ENCODE measurements at regions not wholly inside any gene's neighbourhood (a gene's known extent, or its start where the extent isn't known, plus 50 kb on each side); places are given as distances from the start of the nearest gene placed in this dataset.

DNA sequence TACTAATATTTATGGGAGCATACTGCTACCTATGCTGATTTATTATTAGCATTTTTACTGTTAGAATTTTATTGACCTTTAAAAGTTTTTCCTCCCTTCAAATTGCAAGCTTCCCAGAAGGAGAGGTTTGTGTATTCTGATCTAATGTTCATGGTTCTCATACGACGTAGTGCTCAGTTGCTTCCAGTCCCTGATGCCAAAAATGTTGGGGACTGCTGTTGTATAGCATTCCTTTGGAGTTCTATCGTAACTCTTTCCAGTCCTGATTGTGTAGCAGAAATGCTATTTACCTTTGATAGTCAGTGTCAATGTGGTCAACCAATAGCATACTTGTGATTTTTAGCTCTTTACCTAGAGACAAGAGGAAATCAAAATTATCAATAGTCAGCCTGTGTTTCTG, 69.5 kb upstream of the ZSWIM2 start:
- no peaks in the 10 kb centered on the region for H3K36me3 ChIP-seq (replicated peaks in 1 of 2)
- intact Hi-C loops (cut with DNase I), result no loop called here
- H3K4me3 ChIP-seq, result no peak overlapping the region
- no peak overlapping the region for H3K27ac ChIP-seq
- WGBS, 4 donors, result 63 to 78% (median 71%) methylated on average over 3 of the region's 3 CpGs
- TF ChIP-seq, protein P1, sequence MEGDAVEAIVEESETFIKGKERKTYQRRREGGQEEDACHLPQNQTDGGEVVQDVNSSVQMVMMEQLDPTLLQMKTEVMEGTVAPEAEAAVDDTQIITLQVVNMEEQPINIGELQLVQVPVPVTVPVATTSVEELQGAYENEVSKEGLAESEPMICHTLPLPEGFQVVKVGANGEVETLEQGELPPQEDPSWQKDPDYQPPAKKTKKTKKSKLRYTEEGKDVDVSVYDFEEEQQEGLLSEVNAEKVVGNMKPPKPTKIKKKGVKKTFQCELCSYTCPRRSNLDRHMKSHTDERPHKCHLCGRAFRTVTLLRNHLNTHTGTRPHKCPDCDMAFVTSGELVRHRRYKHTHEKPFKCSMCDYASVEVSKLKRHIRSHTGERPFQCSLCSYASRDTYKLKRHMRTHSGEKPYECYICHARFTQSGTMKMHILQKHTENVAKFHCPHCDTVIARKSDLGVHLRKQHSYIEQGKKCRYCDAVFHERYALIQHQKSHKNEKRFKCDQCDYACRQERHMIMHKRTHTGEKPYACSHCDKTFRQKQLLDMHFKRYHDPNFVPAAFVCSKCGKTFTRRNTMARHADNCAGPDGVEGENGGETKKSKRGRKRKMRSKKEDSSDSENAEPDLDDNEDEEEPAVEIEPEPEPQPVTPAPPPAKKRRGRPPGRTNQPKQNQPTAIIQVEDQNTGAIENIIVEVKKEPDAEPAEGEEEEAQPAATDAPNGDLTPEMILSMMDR (IDR thresholded peaks at IDR 0.05), result no peak
- no peak for TF ChIP-seq POLR2A (IDR thresholded peaks at IDR 0.05)
- H3K27me3 ChIP-seq, result no peaks in the 10 kb centered on the region
- no peaks in the 10 kb centered on the region for H3K9me3 ChIP-seq (replicated peaks in 1 of 3)
- DNase-seq, result no peak
- H3K4me1 ChIP-seq (replicated peaks in 1 of 2), result no peaks in the 10 kb centered on the region

DNA sequence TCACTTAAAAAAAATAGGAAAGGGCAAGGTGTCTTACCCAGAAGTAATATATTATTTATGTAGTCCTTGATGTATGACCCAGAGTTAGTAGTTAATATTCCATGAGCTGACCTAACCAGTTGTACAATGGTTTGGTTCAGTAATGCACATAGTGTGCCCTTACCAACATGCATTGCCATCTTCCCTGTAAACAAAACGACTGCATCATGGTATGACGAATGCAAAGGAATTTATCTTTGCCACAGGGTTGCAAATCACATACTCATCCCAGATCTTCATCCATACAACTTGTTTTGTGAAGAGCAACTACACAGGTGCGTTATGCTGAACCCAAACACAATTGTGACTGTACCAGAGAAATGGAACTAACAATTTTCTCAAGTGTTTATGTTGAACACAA, 68.9 kb upstream of the ZSWIM2 start:
- 71 to 81% (median 80%) methylated on average over 3 of the region's 3 CpGs for WGBS, 4 donors
- Histone ChIP-seq H3K27ac (no peak overlapping the region), H3K9me3 (replicated peaks in 1 of 3) (no peaks in the 10 kb centered on the region), H3K27me3 (no peaks in the 10 kb centered on the region), H3K4me1 (replicated peaks in 1 of 2) (no peaks in the 10 kb centered on the region), H3K4me3 (no peak overlapping the region), H3K36me3 (replicated peaks in 1 of 2) (no peaks in the 10 kb centered on the region)
- DNase-seq, result no peak
- TF ChIP-seq POLR2A (IDR thresholded peaks at IDR 0.05), result no peak
- TF ChIP-seq, protein P1 (IDR thresholded peaks at IDR 0.05), result no peak
- intact Hi-C loops (cut with DNase I), result no loop called here

DNA sequence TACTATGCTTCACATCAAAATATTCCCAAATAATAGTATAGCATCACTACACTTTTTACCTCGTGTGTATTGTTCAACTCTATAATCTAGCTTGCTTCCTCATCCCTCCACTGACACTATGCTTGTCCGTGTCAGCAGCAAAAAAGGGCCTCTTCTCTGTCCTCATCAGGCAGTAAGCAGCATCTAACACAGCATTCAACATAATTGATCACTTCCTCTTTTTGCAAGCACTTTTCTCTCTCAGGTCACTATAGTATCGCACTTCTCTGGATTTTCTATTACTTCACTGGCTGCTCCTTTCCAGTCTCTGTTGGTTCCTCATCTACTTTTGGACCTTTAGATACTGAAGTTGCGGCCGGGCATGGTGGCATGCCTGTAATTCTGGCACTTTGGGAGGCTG, 64.9 kb upstream of the ZSWIM2 start:
- Histone ChIP-seq H3K36me3 (replicated peaks in 1 of 2) (no peaks in the 10 kb centered on the region), H3K27ac (no peak overlapping the region), H3K4me3 (no peak overlapping the region), H3K9me3 (replicated peaks in 1 of 3) (no peaks in the 10 kb centered on the region), H3K27me3 (no peaks in the 10 kb centered on the region), H3K4me1 (replicated peaks in 1 of 2) (no peaks in the 10 kb centered on the region)
- no peak for DNase-seq
- 55 to 67% (median 61%) methylated on average over 5 of the region's 5 CpGs for WGBS, 4 donors
- TF ChIP-seq POLR2A (IDR thresholded peaks at IDR 0.05), result no peak
- TF ChIP-seq, protein P1 (IDR thresholded peaks at IDR 0.05), result no peak
- intact Hi-C loops (cut with DNase I), result no loop called here

DNA sequence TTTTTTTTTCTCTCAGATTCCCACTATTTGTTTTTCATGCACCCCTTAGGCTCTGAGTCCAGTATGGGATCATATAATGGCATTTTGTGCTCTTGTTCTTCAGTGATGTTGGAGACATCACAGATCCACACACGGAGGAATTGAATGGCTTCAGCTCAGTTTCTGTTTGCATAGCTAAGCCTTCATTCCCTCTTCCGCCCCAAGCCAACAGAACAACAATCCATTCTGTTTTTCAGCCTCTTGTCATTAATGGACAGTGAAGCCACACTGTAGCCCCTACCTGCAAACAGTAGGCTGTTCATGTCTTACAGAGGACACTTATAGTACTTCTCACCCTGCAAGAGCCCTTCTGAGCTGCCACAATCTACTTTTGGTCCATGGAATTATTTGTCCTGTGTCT, 64.0 kb upstream of the ZSWIM2 start:
- no peak for DNase-seq
- intact Hi-C loops (cut with DNase I), result no loop called here
- no peak for TF ChIP-seq POLR2A (IDR thresholded peaks at IDR 0.05)
- TF ChIP-seq, protein P1 (IDR thresholded peaks at IDR 0.05), result no peak
- no peaks in the 10 kb centered on the region for H3K9me3 ChIP-seq (replicated peaks in 1 of 3)
- whole genome bisulfite sequencing, 4 donors, result 71 to 84% (median 76%) methylated on average over 2 of the region's 2 CpGs
- no peaks in the 10 kb centered on the region for H3K4me1 ChIP-seq (replicated peaks in 1 of 2)
- H3K4me3 ChIP-seq, result no peak overlapping the region
- H3K36me3 ChIP-seq (replicated peaks in 1 of 2), result no peaks in the 10 kb centered on the region
- H3K27me3 ChIP-seq, result no peaks in the 10 kb centered on the region
- H3K27ac ChIP-seq, result no peak overlapping the region
